Spleen (tissue), 11 donors: ENCODE measurements at regions not wholly inside any gene's neighbourhood (a gene's known extent, or its start where the extent isn't known, plus 50 kb on each side); places are given as distances from the start of the nearest gene placed in this dataset.

Source experiments
- DNase-seq: peaks from one replicate; pipeline ENCODE4 v3.0.0-alpha.2; 2020
- H3K27ac ChIP-seq, 8 donors: fragments of 200-600 bp; sonication (generic) in 7 of 8; 1 replicate in 4 of 8; 2 replicates in 4 of 8; pipeline versions ENCODE4 v1.5.0 to v1.8.0; 2016 to 2021; ENCODE audit warnings: inconsistent platforms in 4 of 8, mild to moderate bottlenecking in 4 of 8, moderate library complexity in 1 of 8
- H3K27me3 ChIP-seq, 7 donors: fragments of 200-600 bp; sonication (generic) in 6 of 7; replicated peaks in 1 of 7; 1 replicate in 4 of 7; 2 replicates in 3 of 7; pipeline versions ENCODE4 v1.5.0 to v1.8.0; 2016 to 2021; ENCODE audit warnings: inconsistent platforms in 3 of 7, mild to moderate bottlenecking in 1 of 7
- H3K36me3 ChIP-seq, 6 donors: fragments of 200-600 bp; sonication (generic) in 5 of 6; 1 replicate in 4 of 6; 2 replicates in 2 of 6; pipeline versions ENCODE4 v1.5.0 to v1.8.0; 2016 to 2021; ENCODE audit warnings: inconsistent platforms in 2 of 6
- H3K4me1 ChIP-seq, 6 donors: fragments of 200-600 bp; sonication (generic) in 5 of 6; 1 replicate in 3 of 6; 2 replicates in 3 of 6; pipeline versions ENCODE4 v1.5.0 to v1.8.0; 2016 to 2021; ENCODE audit warnings: inconsistent platforms in 3 of 6
- H3K4me3 ChIP-seq, 8 donors: fragments of 200-600 bp; sonication (generic) in 7 of 8; 1 replicate in 4 of 8; 2 replicates in 4 of 8; pipeline versions ENCODE4 v1.5.0 to v1.8.0; 2016 to 2021; ENCODE audit warnings: inconsistent platforms in 4 of 8, mild to moderate bottlenecking in 4 of 8, moderate library complexity in 2 of 8
- H3K9me3 ChIP-seq, 8 donors: fragments of 200-600 bp; sonication (generic) in 7 of 8; 1 replicate in 4 of 8; 2 replicates in 4 of 8; pipeline versions ENCODE4 v1.5.0 to v1.8.0; 2016 to 2021; ENCODE audit warnings: inconsistent platforms in 4 of 8
- CTCF ChIP-seq, 11 experiments: fragments of 200-600 bp in 7 of 11; fragments of 450-650 bp in 4 of 11; sonication (generic) in 4 of 11; IDR thresholded peaks in 8 of 11; conservative IDR thresholded peaks in 3 of 11; 1 replicate in 7 of 11; 2 replicates in 4 of 11; pipeline versions ENCODE4 v1.4.0 to v1.8.0; 2016 to 2021; ENCODE audit warnings: antibody characterized with exemption in 11 of 11, inconsistent platforms in 4 of 11, mild to moderate bottlenecking in 1 of 11
- POLR2A ChIP-seq, 3 donors: fragments of 450-650 bp; IDR thresholded peaks; one replicate each; pipeline ENCODE4 v1.5.1; 2017; ENCODE audit warnings: antibody characterized with exemption in 3 of 3, mild to moderate bottlenecking in 1 of 3
- POLR2AphosphoS5 ChIP-seq, 3 donors: sonication (generic); formaldehyde crosslinking; IDR thresholded peaks; one replicate each; pipeline ENCODE4 v1.5.1; 2017; ENCODE audit warnings: antibody characterized with exemption in 3 of 3
- WGBS, 5 donors: extraction: QIAGEN DNeasy Blood & Tissue Kit in 3 of 5; methylation state at CpG; one replicate each; pipeline versions ENCODE4 v1.1.5 to v1.1.7; 2013 to 2018; 5-methylcytosine and 5-hydroxymethylcytosine counted together
- intact Hi-C: fragments of 100-400 bp; cut with DNase I; formaldehyde crosslinking; loops from one replicate; pipeline ENCODE4 v1.15.0; 2023; ENCODE audit warnings: low total_unique reads
- donor health status: healthy with polysubstance abuse.
- donor health status: DM: no; HTN: no; CAD: no; lungs with moderate emphysema.
- donor health status: DM: no; HTN: no; CAD: no.
- donor health status: Bipolar disorder and iron deficiency.
- donor health status: healthy.
- donor health status: DM: no; HTN: no; CAD: no.
- donor health status: DM: yes; HTN: yes; CAD: no.

- TF ChIP-seq POLR2A (IDR thresholded peaks at IDR 0.05): no peak
- no peak for TF ChIP-seq CTCF (IDR thresholded peaks at IDR 0.05 in 8 of 11, conservative IDR thresholded peaks at IDR 0.05 in 3 of 11)
- TF ChIP-seq POLR2AphosphoS5 (IDR thresholded peaks at IDR 0.05): no peak
- intact Hi-C loops: no loop called here
- 80 to 87% (median 83%) methylated on average over 3 of the region's 3 CpGs for WGBS, 5 donors
- DNase-seq: no peak
- Histone ChIP-seq H3K27ac (no peak overlapping the region), H3K4me1 (no peaks in the 10 kb centered on the region), H3K36me3 (no peaks in the 10 kb centered on the region), H3K4me3 (no peak overlapping the region), H3K27me3 (no peaks in the 10 kb centered on the region), H3K9me3 (no peaks in the 10 kb centered on the region)
These were observed 552.2 kb upstream of the RIOK2 start for GRCh38 chr5:97735209-97735608.

- intact Hi-C loops: no loop called here
- TF ChIP-seq CTCF (IDR thresholded peaks at IDR 0.05 in 8 of 11, conservative IDR thresholded peaks at IDR 0.05 in 3 of 11): no peak
- no peak for TF ChIP-seq POLR2AphosphoS5 (IDR thresholded peaks at IDR 0.05)
- TF ChIP-seq POLR2A (IDR thresholded peaks at IDR 0.05): no peak
- no peaks in the 10 kb centered on the region for H3K9me3 ChIP-seq
- 81 to 90% (median 86%) methylated on average over 6 of the region's 6 CpGs for WGBS, 5 donors
- H3K4me3 ChIP-seq: no peak overlapping the region
- no peak overlapping the region for H3K27ac ChIP-seq
- no peaks in the 10 kb centered on the region for H3K36me3 ChIP-seq
- no peak for DNase-seq
- H3K4me1 ChIP-seq: no peaks in the 10 kb centered on the region
- H3K27me3 ChIP-seq: no peaks in the 10 kb centered on the region
These were observed 554.6 kb upstream of the RIOK2 start for GRCh38 chr5:97737608-97738007.

GRCh38 chr5:97745817-97746216 is 562.8 kb upstream of the RIOK2 start:
- DNase-seq: no peak
- Histone ChIP-seq H3K9me3 (peaks cover 0 to 18% (median 5%) of the 10 kb centered on the region in 8 donors), H3K36me3 (no peaks in the 10 kb centered on the region), H3K4me3 (no peak overlapping the region), H3K4me1 (no peaks in the 10 kb centered on the region), H3K27ac (no peak overlapping the region), H3K27me3 (no peaks in the 10 kb centered on the region)
- TF ChIP-seq POLR2A (IDR thresholded peaks at IDR 0.05) (no peak), POLR2AphosphoS5 (IDR thresholded peaks at IDR 0.05) (no peak), CTCF (IDR thresholded peaks at IDR 0.05 in 8 of 11, conservative IDR thresholded peaks at IDR 0.05 in 3 of 11) (no peak)
- WGBS, 5 donors: 89 to 96% (median 91%) methylated on average over 4 of the region's 4 CpGs
- intact Hi-C loops: no loop called here

- Histone ChIP-seq H3K4me3 (no peak overlapping the region), H3K4me1 (no peaks in the 10 kb centered on the region), H3K27ac (no peak overlapping the region), H3K36me3 (no peaks in the 10 kb centered on the region), H3K9me3 (peaks cover 0 to 7% (median 0%) of the 10 kb centered on the region in 8 donors), H3K27me3 (no peaks in the 10 kb centered on the region)
- WGBS, 5 donors: 63 to 84% (median 75%) methylated on average over 2 of the region's 2 CpGs
- intact Hi-C loops: no loop called here
- TF ChIP-seq POLR2A (IDR thresholded peaks at IDR 0.05): no peak
- TF ChIP-seq POLR2AphosphoS5 (IDR thresholded peaks at IDR 0.05): no peak
- TF ChIP-seq CTCF (IDR thresholded peaks at IDR 0.05 in 8 of 11, conservative IDR thresholded peaks at IDR 0.05 in 3 of 11): no peak
- DNase-seq: no peak
These were observed 567.5 kb upstream of the RIOK2 start for GRCh38 chr5:97750576-97750975.
